Trophoblast cell (in vitro differentiated cells and primary cell): ENCODE measurements at regions not wholly inside any gene's neighbourhood (a gene's known extent, or its start where the extent isn't known, plus 50 kb on each side); places are given as distances from the start of the nearest gene placed in this dataset.

Experiments
- DNase-seq, 2 donors: peaks; one replicate each; pipeline ENCODE4 v3.0.0-alpha.2; 2016
- H2AFZ ChIP-seq: 2 replicates; pipeline ENCODE4 v1.6.1; 2013; ENCODE audit warnings: low read length, moderate library complexity, mild to moderate bottlenecking; ENCODE audit not compliant: insufficient read depth, poor library complexity
- H2AK5ac ChIP-seq: 2 replicates; pipeline ENCODE4 v1.6.1; 2013; ENCODE audit warnings: mild to moderate bottlenecking, low read length
- H2BK120ac ChIP-seq: 2 replicates; pipeline ENCODE4 v1.6.1; 2013; ENCODE audit warnings: low read length, mild to moderate bottlenecking, moderate library complexity; ENCODE audit not compliant: insufficient read depth, poor library complexity
- H2BK12ac ChIP-seq: 2 replicates; pipeline ENCODE4 v1.6.1; 2013; ENCODE audit warnings: mild to moderate bottlenecking, low read length, moderate library complexity
- H2BK5ac ChIP-seq: 2 replicates; pipeline ENCODE4 v1.6.1; 2013; ENCODE audit warnings: low read length, low read depth, moderate library complexity, mild to moderate bottlenecking; ENCODE audit not compliant: poor library complexity
- H3K14ac ChIP-seq: 2 replicates; pipeline ENCODE4 v1.6.1; 2013; ENCODE audit warnings: mild to moderate bottlenecking, low read length
- H3K18ac ChIP-seq: 2 replicates; pipeline ENCODE4 v1.6.1; 2013; ENCODE audit warnings: mild to moderate bottlenecking, low read length
- H3K23ac ChIP-seq: 2 replicates; pipeline ENCODE4 v1.6.1; 2013; ENCODE audit warnings: low read length
- H3K27ac ChIP-seq: 2 replicates; pipeline ENCODE4 v1.5.1; 2013; ENCODE audit warnings: low read depth, mild to moderate bottlenecking, inconsistent platforms, low read length, moderate library complexity
- H3K27me3 ChIP-seq: 2 replicates; pipeline ENCODE4 v1.6.1; 2013; ENCODE audit warnings: inconsistent platforms, mild to moderate bottlenecking, low read length, moderate library complexity; ENCODE audit not compliant: insufficient read depth
- H3K36me3 ChIP-seq, 2 experiments: 1 replicate in 1 of 2; 2 replicates in 1 of 2; pipeline ENCODE4 v1.6.1; 2013; ENCODE audit warnings: low read length in 2 of 2, mild to moderate bottlenecking in 2 of 2, moderate library complexity in 1 of 2; ENCODE audit not compliant: insufficient read depth in 2 of 2, control insufficient read depth in 1 of 2
- H3K4ac ChIP-seq: 2 replicates; pipeline ENCODE4 v1.6.1; 2013; ENCODE audit warnings: low read depth, mild to moderate bottlenecking, low read length, moderate library complexity
- H3K4me1 ChIP-seq, 2 experiments: 1 replicate in 1 of 2; 2 replicates in 1 of 2; pipeline ENCODE4 v1.6.1; 2013; ENCODE audit warnings: low read length in 2 of 2, mild to moderate bottlenecking in 2 of 2, moderate library complexity in 1 of 2; ENCODE audit not compliant: insufficient read depth in 2 of 2, control insufficient read depth in 1 of 2
- H3K4me2 ChIP-seq: 2 replicates; pipeline ENCODE4 v1.6.1; 2013; ENCODE audit warnings: inconsistent platforms, mild to moderate bottlenecking, low read length, moderate library complexity
- H3K4me3 ChIP-seq: 2 replicates; pipeline ENCODE4 v1.5.1; 2013; ENCODE audit warnings: mild to moderate bottlenecking, low read depth, low read length, inconsistent platforms
- H3K79me1 ChIP-seq: one replicate; pipeline ENCODE4 v1.6.1; 2013; ENCODE audit warnings: low read length
- H3K79me2 ChIP-seq: 2 replicates; pipeline ENCODE4 v1.6.1; 2013; ENCODE audit warnings: low read length, mild to moderate bottlenecking; ENCODE audit not compliant: control insufficient read depth, insufficient read depth, poor library complexity
- H3K9ac ChIP-seq: 2 replicates; pipeline ENCODE4 v1.6.1; 2013; ENCODE audit warnings: mild to moderate bottlenecking, low read length
- H3K9me3 ChIP-seq: 2 replicates; pipeline ENCODE4 v1.6.1; 2013; ENCODE audit warnings: low read depth, mild to moderate bottlenecking, control low read depth, inconsistent platforms, low read length; ENCODE audit not compliant: insufficient read depth
- H4K12ac ChIP-seq: 2 replicates; pipeline ENCODE4 v1.6.1; 2013; ENCODE audit warnings: low read depth, mild to moderate bottlenecking, low read length, moderate library complexity
- H4K8ac ChIP-seq: 2 replicates; pipeline ENCODE4 v1.6.1; 2013; ENCODE audit warnings: low read depth, mild to moderate bottlenecking, low read length, moderate library complexity
- H4K91ac ChIP-seq: one replicate; pipeline ENCODE4 v1.6.1; 2013; ENCODE audit warnings: low read depth, mild to moderate bottlenecking, low read length, moderate library complexity
- WGBS: extraction: QIAGEN DNeasy Blood & Tissue Kit; methylation state at CpG from one replicate; pipeline ENCODE4 v1.1.7; 2013; ENCODE audit warnings: missing lambda C conversion rate; ENCODE audit not compliant: insufficient read length, insufficient coverage; ENCODE audit errors: extremely low coverage; 5-methylcytosine and 5-hydroxymethylcytosine counted together

- Histone ChIP-seq H3K36me3 (no peaks in the 10 kb centered on the region), H3K9me3 (no peaks in the 10 kb centered on the region), H2AK5ac (no peak overlapping the region), H3K79me1 (no peaks in the 10 kb centered on the region), H3K9ac (no peak overlapping the region), H2BK5ac (no peak overlapping the region), H3K27ac (no peak overlapping the region), H3K4me3 (no peak overlapping the region), H2BK120ac (no peak overlapping the region), H3K23ac (no peak overlapping the region), H3K4ac (no peak overlapping the region), H3K14ac (no peak overlapping the region), H2BK12ac (no peak overlapping the region), H2AFZ (no peak overlapping the region), H3K4me2 (no peak overlapping the region), H4K8ac (no peak overlapping the region), H3K18ac (no peak overlapping the region), H4K91ac (no peak overlapping the region), H4K12ac (no peak overlapping the region), H3K4me1 (no peaks in the 10 kb centered on the region), H3K79me2 (no peaks in the 10 kb centered on the region), H3K27me3 (no peaks in the 10 kb centered on the region)
- DNase-seq, result no peak
- WGBS, result no CpG with 5 or more reads among the region's 3 CpGs
These were observed 191.3 kb upstream of the PODXL start for GRCh38 chr7:131747658-131748232.

GRCh38 chr7:131745390-131746248 lies 189.2 kb upstream of the PODXL start:
- no peaks in the 10 kb centered on the region for H3K4me1 ChIP-seq
- H4K91ac ChIP-seq, result no peak overlapping the region
- no peak overlapping the region for H3K27ac ChIP-seq
- no peak overlapping the region for H2BK5ac ChIP-seq
- H2BK120ac ChIP-seq, result no peak overlapping the region
- H3K79me2 ChIP-seq, result no peaks in the 10 kb centered on the region
- DNase-seq, result peak in 1 of 2 donors; percentile 48
- no peaks in the 10 kb centered on the region for H3K9me3 ChIP-seq
- H2BK12ac ChIP-seq, result no peak overlapping the region
- H3K14ac ChIP-seq, result no peak overlapping the region
- no peak overlapping the region for H2AFZ ChIP-seq
- H4K8ac ChIP-seq, result no peak overlapping the region
- H3K9ac ChIP-seq, result no peak overlapping the region
- no peaks in the 10 kb centered on the region for H3K79me1 ChIP-seq
- no peak overlapping the region for H2AK5ac ChIP-seq
- H3K4ac ChIP-seq, result no peak overlapping the region
- WGBS, result no CpG with 5 or more reads among the region's 15 CpGs
- no peak overlapping the region for H3K4me3 ChIP-seq
- H4K12ac ChIP-seq, result no peak overlapping the region
- H3K4me2 ChIP-seq, result no peak overlapping the region
- H3K18ac ChIP-seq, result no peak overlapping the region
- no peak overlapping the region for H3K23ac ChIP-seq
- H3K36me3 ChIP-seq, result no peaks in the 10 kb centered on the region
- no peaks in the 10 kb centered on the region for H3K27me3 ChIP-seq

GRCh38 chr7:131741446-131741845 lies 185.0 kb upstream of the PODXL start:
- Histone ChIP-seq H4K91ac (no peak overlapping the region), H3K4me1 (no peaks in the 10 kb centered on the region)

GRCh38 chr7:131737746-131738465 lies 181.5 kb upstream of the PODXL start:
- DNase-seq, result no peak
- Histone ChIP-seq H4K91ac (no peak overlapping the region), H2BK5ac (no peak overlapping the region), H3K4ac (no peak overlapping the region), H4K8ac (no peak overlapping the region), H4K12ac (no peak overlapping the region), H3K4me1 (no peaks in the 10 kb centered on the region), H3K36me3 (no peaks in the 10 kb centered on the region), H3K18ac (no peak overlapping the region), H2AK5ac (no peak overlapping the region), H2BK120ac (no peak overlapping the region), H3K27ac (no peak overlapping the region), H3K79me1 (no peaks in the 10 kb centered on the region), H3K9ac (no peak overlapping the region), H2BK12ac (no peak overlapping the region), H3K4me3 (no peak overlapping the region), H3K79me2 (no peaks in the 10 kb centered on the region), H3K27me3 (no peaks in the 10 kb centered on the region), H3K14ac (no peak overlapping the region), H3K9me3 (no peaks in the 10 kb centered on the region), H2AFZ (no peak overlapping the region), H3K4me2 (no peak overlapping the region), H3K23ac (no peak overlapping the region)
- no CpG with 5 or more reads among the region's 25 CpGs for WGBS

More at GRCh38 chr7:131741446-131741845, 185.0 kb upstream of the PODXL start:
- H2BK120ac ChIP-seq, result no peak overlapping the region
- H4K12ac ChIP-seq, result no peak overlapping the region
- no peak for DNase-seq
- no peaks in the 10 kb centered on the region for H3K79me2 ChIP-seq
- H3K4ac ChIP-seq, result no peak overlapping the region
- no peaks in the 10 kb centered on the region for H3K9me3 ChIP-seq
- H3K4me2 ChIP-seq, result no peak overlapping the region
- H3K18ac ChIP-seq, result no peak overlapping the region
- no CpG with 5 or more reads among the region's 4 CpGs for WGBS
- no peak overlapping the region for H4K8ac ChIP-seq
- no peak overlapping the region for H2BK5ac ChIP-seq
- H3K23ac ChIP-seq, result no peak overlapping the region
- no peak overlapping the region for H3K27ac ChIP-seq
- no peaks in the 10 kb centered on the region for H3K79me1 ChIP-seq
- H3K9ac ChIP-seq, result no peak overlapping the region
- H2AK5ac ChIP-seq, result no peak overlapping the region
- H2AFZ ChIP-seq, result no peak overlapping the region
- H3K36me3 ChIP-seq, result no peaks in the 10 kb centered on the region
- H3K4me3 ChIP-seq, result no peak overlapping the region
- no peak overlapping the region for H3K14ac ChIP-seq
- H3K27me3 ChIP-seq, result no peaks in the 10 kb centered on the region
- H2BK12ac ChIP-seq, result no peak overlapping the region
